Activated naive CD4-positive, alpha-beta T cell treated with anti-CD3 and anti-CD28 coated beads, Interleukin-2, amount 50 U/mL, for 24 hours (primary cell): ENCODE measurements at regions not wholly inside any gene's neighbourhood (a gene's known extent, or its start where the extent isn't known, plus 50 kb on each side); places are given as distances from the start of the nearest gene placed in this dataset.
A peak's percentile ranks its signal among the peaks of the same experiment; 100 is the strongest.

Source experiments
- H3K27ac Mint-ChIP-seq: one replicate; pipeline ENCODE4 v1.8.0; 2021; ENCODE audit warnings: mild to moderate bottlenecking, mixed read lengths
- H3K27me3 Mint-ChIP-seq: one replicate; pipeline ENCODE4 v1.8.0; 2021; ENCODE audit warnings: mixed read lengths
- H3K36me3 Mint-ChIP-seq: one replicate; pipeline ENCODE4 v1.8.0; 2021; ENCODE audit warnings: mixed read lengths
- H3K4me1 Mint-ChIP-seq: one replicate; pipeline ENCODE4 v1.8.0; 2021; ENCODE audit warnings: mixed read lengths
- H3K4me3 Mint-ChIP-seq: one replicate; pipeline ENCODE4 v1.8.0; 2021; ENCODE audit warnings: mild to moderate bottlenecking, mixed read lengths
- H3K9me3 Mint-ChIP-seq: one replicate; pipeline ENCODE4 v1.8.0; 2021; ENCODE audit warnings: mixed read lengths

- no peaks in the 10 kb centered on the region for H3K4me1 Mint-ChIP-seq
- no peaks in the 10 kb centered on the region for H3K27me3 Mint-ChIP-seq
- H3K36me3 Mint-ChIP-seq = no peaks in the 10 kb centered on the region
- no peak overlapping the region for H3K4me3 Mint-ChIP-seq
- no peaks in the 10 kb centered on the region for H3K9me3 Mint-ChIP-seq
- no peak overlapping the region for H3K27ac Mint-ChIP-seq
These were observed 108.7 kb upstream of the EFNA5 start for GRCh38 chr5:107779437-107779836.

- no peaks in the 10 kb centered on the region for H3K4me1 Mint-ChIP-seq
- H3K4me3 Mint-ChIP-seq = no peak overlapping the region
- no peaks in the 10 kb centered on the region for H3K27me3 Mint-ChIP-seq
- no peak overlapping the region for H3K27ac Mint-ChIP-seq
- H3K36me3 Mint-ChIP-seq = no peaks in the 10 kb centered on the region
- H3K9me3 Mint-ChIP-seq = no peaks in the 10 kb centered on the region
These were observed 107.9 kb upstream of the EFNA5 start for GRCh38 chr5:107778647-107779046.

- no peak overlapping the region for H3K4me3 Mint-ChIP-seq
- H3K4me1 Mint-ChIP-seq = no peaks in the 10 kb centered on the region
- H3K27ac Mint-ChIP-seq = no peak overlapping the region
- H3K9me3 Mint-ChIP-seq = no peaks in the 10 kb centered on the region
- no peaks in the 10 kb centered on the region for H3K36me3 Mint-ChIP-seq
- H3K27me3 Mint-ChIP-seq = peaks cover 5% of the 10 kb centered on the region
These were observed 106.4 kb upstream of the EFNA5 start for GRCh38 chr5:107776922-107777740.

GRCh38 chr5:107776506-107776905 lies 105.8 kb upstream of the EFNA5 start:
- Mint-ChIP-seq H3K4me3 (no peak overlapping the region), H3K27me3 (peaks cover 5% of the 10 kb centered on the region), H3K36me3 (no peaks in the 10 kb centered on the region), H3K9me3 (no peaks in the 10 kb centered on the region), H3K27ac (no peak overlapping the region), H3K4me1 (no peaks in the 10 kb centered on the region)

GRCh38 chr5:107774316-107774715 lies 103.6 kb upstream of the EFNA5 start:
- Mint-ChIP-seq H3K36me3 (no peaks in the 10 kb centered on the region), H3K27me3 (peaks cover 5% of the 10 kb centered on the region), H3K4me3 (no peak overlapping the region), H3K9me3 (no peaks in the 10 kb centered on the region), H3K27ac (no peak overlapping the region), H3K4me1 (no peaks in the 10 kb centered on the region)

- H3K4me1 Mint-ChIP-seq = no peaks in the 10 kb centered on the region
- peaks cover 5% of the 10 kb centered on the region for H3K27me3 Mint-ChIP-seq
- no peak overlapping the region for H3K27ac Mint-ChIP-seq
- no peaks in the 10 kb centered on the region for H3K36me3 Mint-ChIP-seq
- H3K4me3 Mint-ChIP-seq = no peak overlapping the region
- H3K9me3 Mint-ChIP-seq = no peaks in the 10 kb centered on the region
These were observed 102.7 kb upstream of the EFNA5 start for GRCh38 chr5:107773479-107773878.

GRCh38 chr5:107772418-107773310 lies 101.9 kb upstream of the EFNA5 start:
- Mint-ChIP-seq H3K4me3 (no peak overlapping the region), H3K9me3 (no peaks in the 10 kb centered on the region), H3K27me3 (peaks cover 5% of the 10 kb centered on the region), H3K4me1 (no peaks in the 10 kb centered on the region), H3K36me3 (no peaks in the 10 kb centered on the region), H3K27ac (no peak overlapping the region)

- no peaks in the 10 kb centered on the region for H3K4me1 Mint-ChIP-seq
- no peaks in the 10 kb centered on the region for H3K9me3 Mint-ChIP-seq
These were observed 101.2 kb upstream of the EFNA5 start for GRCh38 chr5:107771926-107772325.

GRCh38 chr5:107770051-107770450 lies 99.3 kb upstream of the EFNA5 start:
- no peak overlapping the region for H3K4me3 Mint-ChIP-seq

More at GRCh38 chr5:107771926-107772325, 101.2 kb upstream of the EFNA5 start:
- Mint-ChIP-seq H3K27me3 (peaks cover 5% of the 10 kb centered on the region), H3K27ac (no peak overlapping the region), H3K4me3 (no peak overlapping the region), H3K36me3 (no peaks in the 10 kb centered on the region)

GRCh38 chr5:107769519-107769918 lies 98.8 kb upstream of the EFNA5 start:
- H3K27me3 Mint-ChIP-seq = peaks cover 5% of the 10 kb centered on the region
- H3K4me3 Mint-ChIP-seq = no peak overlapping the region
- H3K9me3 Mint-ChIP-seq = no peaks in the 10 kb centered on the region
- H3K27ac Mint-ChIP-seq = no peak overlapping the region
- no peaks in the 10 kb centered on the region for H3K36me3 Mint-ChIP-seq
- H3K4me1 Mint-ChIP-seq = no peaks in the 10 kb centered on the region

More at GRCh38 chr5:107770051-107770450, 99.3 kb upstream of the EFNA5 start:
- H3K4me1 Mint-ChIP-seq = no peaks in the 10 kb centered on the region
- H3K27ac Mint-ChIP-seq = no peak overlapping the region
- no peaks in the 10 kb centered on the region for H3K9me3 Mint-ChIP-seq
- H3K36me3 Mint-ChIP-seq = no peaks in the 10 kb centered on the region
- peaks cover 5% of the 10 kb centered on the region for H3K27me3 Mint-ChIP-seq

GRCh38 chr5:107766972-107767371 lies 96.2 kb upstream of the EFNA5 start:
- Mint-ChIP-seq H3K4me1 (no peaks in the 10 kb centered on the region), H3K4me3 (no peak overlapping the region), H3K27ac (no peak overlapping the region)

GRCh38 chr5:107766439-107766838 lies 95.7 kb upstream of the EFNA5 start:
- Mint-ChIP-seq H3K4me3 (no peak overlapping the region), H3K4me1 (no peaks in the 10 kb centered on the region), H3K27me3 (no peaks in the 10 kb centered on the region), H3K9me3 (no peaks in the 10 kb centered on the region), H3K27ac (no peak overlapping the region), H3K36me3 (no peaks in the 10 kb centered on the region)

More at GRCh38 chr5:107766972-107767371, 96.2 kb upstream of the EFNA5 start:
- Mint-ChIP-seq H3K36me3 (no peaks in the 10 kb centered on the region), H3K9me3 (no peaks in the 10 kb centered on the region), H3K27me3 (no peaks in the 10 kb centered on the region)

GRCh38 chr5:107765805-107766063 lies 95.0 kb upstream of the EFNA5 start:
- Mint-ChIP-seq H3K36me3 (no peaks in the 10 kb centered on the region), H3K27me3 (no peaks in the 10 kb centered on the region), H3K4me1 (no peaks in the 10 kb centered on the region), H3K9me3 (no peaks in the 10 kb centered on the region), H3K27ac (peak overlapping the region; percentile 38), H3K4me3 (no peak overlapping the region)

GRCh38 chr5:107764976-107765804 lies 94.5 kb upstream of the EFNA5 start:
- Mint-ChIP-seq H3K27ac (no peak overlapping the region), H3K4me1 (no peaks in the 10 kb centered on the region), H3K36me3 (no peaks in the 10 kb centered on the region), H3K9me3 (no peaks in the 10 kb centered on the region), H3K27me3 (no peaks in the 10 kb centered on the region), H3K4me3 (no peak overlapping the region)

- Mint-ChIP-seq H3K4me3 (no peak overlapping the region), H3K9me3 (no peaks in the 10 kb centered on the region), H3K27me3 (peaks cover 1% of the 10 kb centered on the region), H3K27ac (no peak overlapping the region), H3K4me1 (no peaks in the 10 kb centered on the region), H3K36me3 (no peaks in the 10 kb centered on the region)
These were observed 93.5 kb upstream of the EFNA5 start for GRCh38 chr5:107764282-107764681.
